K562 (cell line): ENCODE measurements at regions not wholly inside any gene's neighbourhood (a gene's known extent, or its start where the extent isn't known, plus 50 kb on each side); places are given as distances from the start of the nearest gene placed in this dataset.

Experiments used
- ATAC-seq: fragments of 200-7000 bp; cut with Tn5 transposase; 3 replicates; pipeline ENCODE4 v1.9.1; 2020; ENCODE audit warnings: moderate library complexity
- BruUV-seq: library from RNA; stranded (reverse); fragments of 400-500 nt; replicated peaks from 2 replicates; lab custom pipeline; 2021; lab: Mats Ljungman, UMichigan
- CTCF ChIA-PET: fragments of 300-600 bp; formaldehyde crosslinking; extraction: SDS; loops from one replicate; lab custom pipeline; 2021; ENCODE audit warnings: low intra/inter-chr PET ratio; lab: Yijun Ruan, JAX
- POLR2A ChIA-PET: fragments of 300-600, 350-650 bp; sonication (Branson Sonifier 250); formaldehyde crosslinking; extraction: SDS; loops from one replicate; lab custom pipeline; 2021; ENCODE audit warnings: antibody characterized with exemption, inconsistent platforms; lab: Yijun Ruan, JAX
- DNase-seq, 4 experiments: peaks; one replicate each; pipeline versions ENCODE4 v3.0.0 to v3.0.0-alpha.2; 2011 to 2018; ENCODE audit warnings: low spot score in 3 of 4, mixed read lengths in 3 of 4; ENCODE audit errors: extremely low read depth in 1 of 4
- FAIRE-seq: peaks from 2 replicates; lab custom pipeline; 2011; peaks lifted over from hg19 to GRCh38; lab: Jason Lieb, UNC
- H2AFZ ChIP-seq: 2 replicates; pipeline ENCODE4 v1.6.0; 2011; ENCODE audit warnings: low read depth, low read length, control low read depth, inconsistent platforms
- H3K27ac ChIP-seq: fragments of 200-600 bp; 3 replicates; pipeline ENCODE4 v1.8.0; 2011; ENCODE audit warnings: low read depth, mild to moderate bottlenecking, control low read depth, inconsistent platforms, low read length, moderate library complexity, mixed read lengths; ENCODE audit errors: extremely low read depth
- H3K27me3 ChIP-seq, 2 experiments: fragments of 300-600 bp in 1 of 2; 2 replicates in 1 of 2; 3 replicates in 1 of 2; pipeline versions ENCODE4 v1.6.0 to v1.8.0; 2011; ENCODE audit warnings: inconsistent platforms in 2 of 2, low read length in 2 of 2, mild to moderate bottlenecking in 1 of 2, mixed read lengths in 1 of 2, moderate library complexity in 1 of 2; ENCODE audit not compliant: control insufficient read depth in 2 of 2, insufficient read depth in 2 of 2
- H3K36me3 ChIP-seq: fragments of 300-600 bp; 3 replicates; pipeline ENCODE4 v1.8.0; 2011; ENCODE audit warnings: mild to moderate bottlenecking, low read length, inconsistent platforms; ENCODE audit not compliant: control insufficient read depth, insufficient read depth
- H3K4me1 ChIP-seq, 2 experiments: fragments of 200-600 bp in 1 of 2; replicated peaks in 1 of 2; 2 replicates in 1 of 2; 3 replicates in 1 of 2; pipeline versions ENCODE4 v1.5.1 to v1.8.0; 2011; ENCODE audit warnings: inconsistent platforms in 2 of 2, low read length in 2 of 2, mild to moderate bottlenecking in 1 of 2, mixed read lengths in 1 of 2, moderate library complexity in 1 of 2; ENCODE audit not compliant: control insufficient read depth in 2 of 2, insufficient read depth in 2 of 2
- H3K4me2 ChIP-seq: 2 replicates; pipeline ENCODE4 v1.6.1; 2011; ENCODE audit warnings: low read length, control low read depth, inconsistent platforms, mixed read lengths; ENCODE audit not compliant: insufficient read depth
- H3K4me3 ChIP-seq: fragments of 200-600 bp; sonication (generic), shearing (Covaris generic); 2 replicates; pipeline ENCODE4 v1.5.1; 2016; ENCODE audit warnings: control low read depth, inconsistent platforms
- H3K79me2 ChIP-seq: fragments of 200-600 bp; 3 replicates; pipeline ENCODE4 v1.8.0; 2011; ENCODE audit warnings: low read length, inconsistent platforms; ENCODE audit not compliant: control insufficient read depth, insufficient read depth
- H3K9ac ChIP-seq, 2 experiments: 2 replicates each; pipeline versions ENCODE4 v1.6.0 to v1.6.1; 2011; ENCODE audit warnings: low read depth in 2 of 2, low read length in 2 of 2, control low read depth in 1 of 2, inconsistent platforms in 1 of 2, mild to moderate bottlenecking in 1 of 2, mixed read lengths in 1 of 2; ENCODE audit not compliant: insufficient read depth in 1 of 2
- H3K9me1 ChIP-seq: one replicate; pipeline ENCODE4 v1.6.0; 2011; ENCODE audit warnings: inconsistent platforms, mild to moderate bottlenecking, low read length, moderate library complexity; ENCODE audit not compliant: control insufficient read depth, insufficient read depth
- H3K9me3 ChIP-seq: replicated peaks from 2 replicates; pipeline ENCODE4 v1.5.1; 2011; ENCODE audit warnings: low read depth, low read length, inconsistent platforms; ENCODE audit not compliant: control insufficient read depth, insufficient read depth
- H4K20me1 ChIP-seq: replicated peaks from 2 replicates; pipeline ENCODE4 v1.6.1; 2011; ENCODE audit warnings: low read length, inconsistent platforms, mixed read lengths; ENCODE audit not compliant: control insufficient read depth, insufficient read depth
- ASH1L ChIP-seq: fragments of 450-650 bp; IDR thresholded peaks from 2 replicates; pipeline ENCODE4 v1.6.1; 2018; ENCODE audit warnings: borderline replicate concordance, mild to moderate bottlenecking, low read depth; ENCODE audit not compliant: partially characterized antibody
- BMI1 ChIP-seq: fragments of 150-350 bp; IDR thresholded peaks from 2 replicates; pipeline ENCODE4 v1.6.1; 2014; ENCODE audit warnings: low read length
- CEBPG ChIP-seq, 3 experiments: fragments of 200-800 bp in 1 of 3; sonication (Bioruptor generic) in 1 of 3; sonication (generic) in 1 of 3; formaldehyde crosslinking in 1 of 3; IDR thresholded peaks in 2 of 3; conservative IDR thresholded peaks in 1 of 3; 2 replicates each; pipeline versions ENCODE4 v1.6.1 to v1.8.0; 2016 to 2022; ENCODE audit warnings: missing compliant biosample characterization in 2 of 3, missing genetic modification characterization in 2 of 3, mild to moderate bottlenecking in 1 of 3, missing genetic modification reagents in 1 of 3
- GTF2F1 ChIP-seq: IDR thresholded peaks from 2 replicates; pipeline ENCODE4 v1.6.1; 2011; ENCODE audit warnings: low read depth, low read length, improper control_type of control experiment
- RBM15 ChIP-seq: fragments of 200-400 bp; formaldehyde crosslinking; IDR thresholded peaks from 2 replicates; pipeline ENCODE4 v1.6.1; 2018; ENCODE audit warnings: mild to moderate bottlenecking, low read length, moderate library complexity; ENCODE audit not compliant: insufficient read depth
- SNIP1 ChIP-seq: fragments of 450-650 bp; IDR thresholded peaks from 2 replicates; pipeline ENCODE4 v1.7.1; 2017; ENCODE audit warnings: low read depth, mild to moderate bottlenecking
- SP2 ChIP-seq: IDR thresholded peaks from 2 replicates; pipeline ENCODE4 v1.6.1; 2011; ENCODE audit warnings: mild to moderate bottlenecking, low read depth, low read length, moderate library complexity; ENCODE audit not compliant: poor library complexity, severe bottlenecking; ENCODE audit errors: extremely low read depth
- U2AF2 ChIP-seq: fragments of 200-400 bp; formaldehyde crosslinking; optimal IDR thresholded peaks from 2 replicates; pipeline ENCODE3; 2017; ENCODE audit warnings: low read depth, mild to moderate bottlenecking, low read length
- ZBED1 ChIP-seq: IDR thresholded peaks from 2 replicates; pipeline ENCODE4 v1.6.1; 2014
- ZSCAN32 ChIP-seq: fragments of 450-650 bp; formaldehyde crosslinking; IDR thresholded peaks from 2 replicates; pipeline ENCODE4 v1.4.0; 2020; ENCODE audit warnings: mild to moderate bottlenecking, moderate library complexity
- WGBS: fragments of 100-300 bp; shearing (Covaris generic); methylation state at CpG from one replicate; pipeline ENCODE4 v1.1.6; 2016; ENCODE audit warnings: low coverage, mixed read lengths; ENCODE audit not compliant: insufficient coverage; ENCODE audit errors: missing lambda C conversion rate; 5-methylcytosine and 5-hydroxymethylcytosine counted together
- in situ Hi-C: fragments of 300-500 bp; cut with MboI; formaldehyde crosslinking; loops from 4 replicates; pipeline ENCODE4 v1.15.0; 2018; ENCODE audit warnings: inconsistent platforms, mixed read lengths
- intact Hi-C: fragments of 100-400 bp; cut with micrococcal nuclease; formaldehyde crosslinking; loops from 2 replicates; pipeline ENCODE4 v1.14.2; 2022
- TF ChIP-seq, protein P1 (sequence below): sonication (generic); formaldehyde crosslinking; IDR thresholded peaks from 2 replicates; pipeline ENCODE4 v1.8.0; 2023; ENCODE audit warnings: mild to moderate bottlenecking, missing genetic modification reagents
- TF ChIP-seq, protein P2 (sequence below): fragments of 450-650 bp; conservative IDR thresholded peaks from 2 replicates; pipeline ENCODE4 v1.6.1; 2016; ENCODE audit warnings: missing genetic modification characterization, low read depth, mild to moderate bottlenecking, missing compliant biosample characterization, moderate library complexity
- TF ChIP-seq, protein P3 (sequence below), 2 experiments: IDR thresholded peaks in 1 of 2; conservative IDR thresholded peaks in 1 of 2; 2 replicates each; pipeline ENCODE4 v1.6.1; 2016; ENCODE audit warnings: low read depth in 2 of 2, mild to moderate bottlenecking in 1 of 2, missing compliant biosample characterization in 1 of 2, missing genetic modification characterization in 1 of 2, moderate library complexity in 1 of 2
- TF ChIP-seq, protein P4 (sequence below): fragments of 450-650 bp; formaldehyde crosslinking; conservative IDR thresholded peaks from 2 replicates; pipeline ENCODE4 v1.4.0; 2022; ENCODE audit warnings: mild to moderate bottlenecking, missing genetic modification characterization

DNA sequence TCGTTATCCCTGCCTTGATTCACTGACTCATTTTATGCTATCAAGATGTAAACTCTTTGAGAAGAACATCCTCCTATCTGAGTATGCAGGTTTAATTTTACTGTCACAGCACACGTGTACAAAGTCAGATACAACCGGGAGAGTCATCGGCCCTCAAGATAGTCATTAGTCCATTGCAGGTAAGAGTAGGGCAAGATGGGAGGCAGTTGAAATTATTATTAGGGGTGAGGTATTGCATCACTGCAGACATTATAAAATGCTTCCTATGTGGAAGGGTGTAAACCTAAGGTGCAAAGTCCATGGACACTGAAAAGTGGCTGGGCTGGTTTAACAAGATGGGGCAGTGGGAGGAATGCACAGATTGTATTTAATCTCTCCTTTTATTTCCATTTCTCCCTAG is 113.7 kb downstream of the ARL4A start:
- intact Hi-C loops (no loop called here), in situ Hi-C loops (no loop called here)
- no peak for FAIRE-seq
- Histone ChIP-seq H2AFZ (no peak overlapping the region), H3K4me1 (peaks cover 0 to 41% of the 10 kb centered on the region in 2 experiments; a peak in 4 of 5 replicates), H3K9me1 (no peaks in the 10 kb centered on the region), H3K27ac (no peak overlapping the region), H3K79me2 (no peaks in the 10 kb centered on the region), H3K9me3 (no peaks in the 10 kb centered on the region), H3K4me2 (no peak overlapping the region), H3K9ac (no peak overlapping the region), H4K20me1 (no peaks in the 10 kb centered on the region), H3K27me3 (no peaks in the 10 kb centered on the region), H3K4me3 (no peak overlapping the region), H3K36me3 (no peaks in the 10 kb centered on the region; the same call in 2 of the 3 replicates)
- DNase-seq = peak in 1 of 4 experiments; percentile 27
- WGBS = 8% methylated on average over 4 of the region's 4 CpGs
- no TSS peak for BruUV-seq
- ChIA-PET POLR2A (no interaction called here), CTCF (no interaction called here)
- ATAC-seq = peak; percentile 13; the same call in 2 of the 3 replicates
- no peak for TF ChIP-seq U2AF2
- TF ChIP-seq ZSCAN32 (CRISPR knock-in tag) = no peak
- TF ChIP-seq, protein P1, sequence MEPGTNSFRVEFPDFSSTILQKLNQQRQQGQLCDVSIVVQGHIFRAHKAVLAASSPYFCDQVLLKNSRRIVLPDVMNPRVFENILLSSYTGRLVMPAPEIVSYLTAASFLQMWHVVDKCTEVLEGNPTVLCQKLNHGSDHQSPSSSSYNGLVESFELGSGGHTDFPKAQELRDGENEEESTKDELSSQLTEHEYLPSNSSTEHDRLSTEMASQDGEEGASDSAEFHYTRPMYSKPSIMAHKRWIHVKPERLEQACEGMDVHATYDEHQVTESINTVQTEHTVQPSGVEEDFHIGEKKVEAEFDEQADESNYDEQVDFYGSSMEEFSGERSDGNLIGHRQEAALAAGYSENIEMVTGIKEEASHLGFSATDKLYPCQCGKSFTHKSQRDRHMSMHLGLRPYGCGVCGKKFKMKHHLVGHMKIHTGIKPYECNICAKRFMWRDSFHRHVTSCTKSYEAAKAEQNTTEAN (CRISPR knock-in tag) = no peak
- TF ChIP-seq RBM15 = no peak
- TF ChIP-seq SNIP1 = no peak
- no peak for TF ChIP-seq GTF2F1
- TF ChIP-seq, protein P2, sequence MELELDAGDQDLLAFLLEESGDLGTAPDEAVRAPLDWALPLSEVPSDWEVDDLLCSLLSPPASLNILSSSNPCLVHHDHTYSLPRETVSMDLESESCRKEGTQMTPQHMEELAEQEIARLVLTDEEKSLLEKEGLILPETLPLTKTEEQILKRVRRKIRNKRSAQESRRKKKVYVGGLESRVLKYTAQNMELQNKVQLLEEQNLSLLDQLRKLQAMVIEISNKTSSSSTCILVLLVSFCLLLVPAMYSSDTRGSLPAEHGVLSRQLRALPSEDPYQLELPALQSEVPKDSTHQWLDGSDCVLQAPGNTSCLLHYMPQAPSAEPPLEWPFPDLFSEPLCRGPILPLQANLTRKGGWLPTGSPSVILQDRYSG = no peak
- TF ChIP-seq, protein P3, sequence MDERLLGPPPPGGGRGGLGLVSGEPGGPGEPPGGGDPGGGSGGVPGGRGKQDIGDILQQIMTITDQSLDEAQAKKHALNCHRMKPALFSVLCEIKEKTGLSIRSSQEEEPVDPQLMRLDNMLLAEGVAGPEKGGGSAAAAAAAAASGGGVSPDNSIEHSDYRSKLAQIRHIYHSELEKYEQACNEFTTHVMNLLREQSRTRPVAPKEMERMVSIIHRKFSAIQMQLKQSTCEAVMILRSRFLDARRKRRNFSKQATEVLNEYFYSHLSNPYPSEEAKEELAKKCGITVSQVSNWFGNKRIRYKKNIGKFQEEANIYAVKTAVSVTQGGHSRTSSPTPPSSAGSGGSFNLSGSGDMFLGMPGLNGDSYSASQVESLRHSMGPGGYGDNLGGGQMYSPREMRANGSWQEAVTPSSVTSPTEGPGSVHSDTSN (CRISPR knock-in tag; IDR thresholded peaks at IDR 0.05; ENCODE audit: low read depth) = no peak
- TF ChIP-seq, protein P3 (tag; conservative IDR thresholded peaks at IDR 0.05; ENCODE audit: low read depth) = no peak
- TF ChIP-seq ZBED1 = no peak
- TF ChIP-seq BMI1 = no peak
- TF ChIP-seq ASH1L = no peak
- TF ChIP-seq SP2 = no peak
- peak; percentile 32; the same call in 1 of the 2 replicates for TF ChIP-seq CEBPG (CRISPR knock-in tag; IDR thresholded peaks at IDR 0.05)
- TF ChIP-seq CEBPG (tag; conservative IDR thresholded peaks at IDR 0.05 in 1 of 2, IDR thresholded peaks at IDR 0.05 in 1 of 2) = peak; percentile 51 to 57; a peak in 3 of 4 replicates
- TF ChIP-seq, protein P4, sequence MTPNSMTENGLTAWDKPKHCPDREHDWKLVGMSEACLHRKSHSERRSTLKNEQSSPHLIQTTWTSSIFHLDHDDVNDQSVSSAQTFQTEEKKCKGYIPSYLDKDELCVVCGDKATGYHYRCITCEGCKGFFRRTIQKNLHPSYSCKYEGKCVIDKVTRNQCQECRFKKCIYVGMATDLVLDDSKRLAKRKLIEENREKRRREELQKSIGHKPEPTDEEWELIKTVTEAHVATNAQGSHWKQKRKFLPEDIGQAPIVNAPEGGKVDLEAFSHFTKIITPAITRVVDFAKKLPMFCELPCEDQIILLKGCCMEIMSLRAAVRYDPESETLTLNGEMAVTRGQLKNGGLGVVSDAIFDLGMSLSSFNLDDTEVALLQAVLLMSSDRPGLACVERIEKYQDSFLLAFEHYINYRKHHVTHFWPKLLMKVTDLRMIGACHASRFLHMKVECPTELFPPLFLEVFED (CRISPR knock-in tag) = no peak
